Endothelial cell of umbilical vein (primary cell): ENCODE measurements at regions not wholly inside any gene's neighbourhood (a gene's known extent, or its start where the extent isn't known, plus 50 kb on each side); places are given as distances from the start of the nearest gene placed in this dataset.

Experiments used
- BruUV-seq: library from RNA; stranded (reverse); fragments of 400-500 nt; replicated peaks from 2 replicates; lab custom pipeline; 2021; lab: Mats Ljungman, UMichigan
- CTCF ChIA-PET: fragments of 300-600, 350-600 bp; sonication (Branson Sonifier 250); formaldehyde crosslinking; loops from one replicate; lab custom pipeline; 2021; ENCODE audit warnings: antibody characterized with exemption, inconsistent platforms; lab: Charles Lee
- POLR2A ChIA-PET: fragments of 300-600, 350-600 bp; sonication (Branson Sonifier 250); formaldehyde crosslinking; loops from one replicate; lab custom pipeline; 2021; ENCODE audit warnings: antibody characterized with exemption, inconsistent platforms; lab: Charles Lee
- DNase-seq: peaks from one replicate; pipeline ENCODE4 v3.0.0-alpha.2; 2011; ENCODE audit warnings: low read depth, low spot score
- FAIRE-seq: peaks from 2 replicates; lab custom pipeline; 2011; peaks lifted over from hg19 to GRCh38; lab: Jason Lieb, UNC
- H2AFZ ChIP-seq: 2 replicates; pipeline ENCODE4 v1.6.0; 2012; ENCODE audit warnings: low read depth, low read length, control low read depth, inconsistent platforms
- H3K27ac ChIP-seq: 2 replicates; pipeline ENCODE4 v1.5.1; 2011; ENCODE audit warnings: low read depth, mild to moderate bottlenecking, control low read depth, low read length, moderate library complexity; ENCODE audit not compliant: insufficient read depth
- H3K27me3 ChIP-seq, 2 experiments: 2 replicates each; pipeline versions ENCODE4 v1.6.0 to v1.6.1; 2011; ENCODE audit warnings: low read length in 2 of 2, mixed read lengths in 1 of 2; ENCODE audit not compliant: control insufficient read depth in 2 of 2, insufficient read depth in 2 of 2
- H3K36me3 ChIP-seq, 2 experiments: 2 replicates in 1 of 2; 3 replicates in 1 of 2; pipeline ENCODE4 v1.5.1; 2011; ENCODE audit warnings: low read length in 2 of 2, mild to moderate bottlenecking in 1 of 2, moderate library complexity in 1 of 2; ENCODE audit not compliant: control insufficient read depth in 2 of 2, insufficient read depth in 2 of 2; ENCODE audit errors: extremely low read depth in 1 of 2
- H3K4me1 ChIP-seq: 3 replicates; pipeline ENCODE4 v1.5.1; 2011; ENCODE audit warnings: mild to moderate bottlenecking, low read length; ENCODE audit not compliant: control insufficient read depth, insufficient read depth; ENCODE audit errors: extremely low read depth
- H3K4me2 ChIP-seq: 2 replicates; pipeline ENCODE4 v1.6.1; 2011; ENCODE audit warnings: low read length, control low read depth, mixed read lengths; ENCODE audit not compliant: insufficient read depth
- H3K4me3 ChIP-seq, 3 experiments: fragments of 200-600 bp in 1 of 3; sonication (generic), shearing (Covaris generic) in 1 of 3; replicated peaks in 1 of 3; 2 replicates each; pipeline ENCODE4 v1.5.1; 2011 to 2016; ENCODE audit warnings: control low read depth in 3 of 3, low read length in 3 of 3, mild to moderate bottlenecking in 2 of 3, inconsistent platforms in 1 of 3, low read depth in 1 of 3, moderate library complexity in 1 of 3; ENCODE audit not compliant: insufficient read depth in 1 of 3
- H3K79me2 ChIP-seq: 2 replicates; pipeline ENCODE4 v1.6.0; 2012; ENCODE audit warnings: low read length, inconsistent platforms; ENCODE audit not compliant: control insufficient read depth, insufficient read depth
- H3K9ac ChIP-seq: replicated peaks from 2 replicates; pipeline ENCODE3; 2011; ENCODE audit warnings: low read length, control low read depth; ENCODE audit not compliant: insufficient read depth; ENCODE audit errors: extremely low read depth
- H3K9me1 ChIP-seq: replicated peaks from 3 replicates; pipeline ENCODE4 v1.6.0; 2011; ENCODE audit warnings: mild to moderate bottlenecking, low read length; ENCODE audit not compliant: control insufficient read depth, insufficient read depth; ENCODE audit errors: extremely low read depth
- H3K9me3 ChIP-seq: replicated peaks from 2 replicates; pipeline ENCODE4 v1.5.1; 2012; ENCODE audit warnings: low read length, inconsistent platforms; ENCODE audit not compliant: control insufficient read depth, insufficient read depth
- H4K20me1 ChIP-seq: replicated peaks from 2 replicates; pipeline ENCODE3; 2011; ENCODE audit warnings: mild to moderate bottlenecking, low read length; ENCODE audit not compliant: control insufficient read depth, insufficient read depth; ENCODE audit errors: extremely low read depth
- EZH2 ChIP-seq: IDR thresholded peaks from 2 replicates; pipeline ENCODE4 v1.6.1; 2012; ENCODE audit warnings: borderline replicate concordance, low read depth, mild to moderate bottlenecking, moderate library complexity, low read length, inconsistent platforms; ENCODE audit not compliant: severe bottlenecking
- FOS ChIP-seq: IDR thresholded peaks from 2 replicates; pipeline ENCODE4 v1.6.1; 2011; ENCODE audit warnings: mild to moderate bottlenecking, low read length, moderate library complexity, borderline replicate concordance; ENCODE audit not compliant: insufficient read depth
- GATA2 ChIP-seq: IDR thresholded peaks from 2 replicates; pipeline ENCODE4 v1.7.0; 2011; ENCODE audit warnings: low read depth, mild to moderate bottlenecking, moderate library complexity, mixed read lengths, low read length; ENCODE audit not compliant: insufficient read length, insufficient read depth
- JUN ChIP-seq: IDR thresholded peaks from 2 replicates; pipeline ENCODE4 v1.6.1; 2011; ENCODE audit warnings: borderline replicate concordance, low read depth; ENCODE audit not compliant: insufficient read length, insufficient read depth
- MYC ChIP-seq: IDR thresholded peaks from one replicate; pipeline ENCODE4 v1.6.1; 2011; ENCODE audit warnings: mild to moderate bottlenecking, low read depth, low read length
- POLR2A ChIP-seq: IDR thresholded peaks from 2 replicates; pipeline ENCODE4 v1.6.1; 2012; ENCODE audit warnings: low read depth, mild to moderate bottlenecking, control low read depth, low read length
- POLR2AphosphoS5 ChIP-seq: IDR thresholded peaks from 2 replicates; pipeline ENCODE4 v1.6.1; 2012; ENCODE audit warnings: low read depth, mild to moderate bottlenecking, control low read depth, low read length, moderate library complexity; ENCODE audit not compliant: insufficient read depth
- dilution Hi-C: fragments of 300-500 bp; cut with MboI; formaldehyde crosslinking; loops from one replicate; pipeline ENCODE4 v1.15.0; 2019; ENCODE audit warnings: low sequenced_read_pairs; ENCODE audit not compliant: extremely low pct_ligation_motif_present
- intact Hi-C: fragments of 100-400 bp; cut with micrococcal nuclease; formaldehyde crosslinking; loops from one replicate; pipeline ENCODE4 v1.10.0; 2022
- TF ChIP-seq, protein P1 (sequence below), 2 donors: IDR thresholded peaks; 1 replicate in 1 of 2; 2 replicates in 1 of 2; pipeline ENCODE4 v1.5.1; 2011; ENCODE audit warnings: low read length in 2 of 2, mild to moderate bottlenecking in 2 of 2, moderate library complexity in 2 of 2, control low read depth in 1 of 2, inconsistent platforms in 1 of 2, low read depth in 1 of 2; ENCODE audit not compliant: insufficient read depth in 1 of 2; ENCODE audit errors: extremely low read depth in 1 of 2
- TF ChIP-seq, protein P2 (sequence below): IDR thresholded peaks from 2 replicates; pipeline ENCODE4 v1.6.1; 2011; ENCODE audit not compliant: insufficient read depth, insufficient read length

DNA sequence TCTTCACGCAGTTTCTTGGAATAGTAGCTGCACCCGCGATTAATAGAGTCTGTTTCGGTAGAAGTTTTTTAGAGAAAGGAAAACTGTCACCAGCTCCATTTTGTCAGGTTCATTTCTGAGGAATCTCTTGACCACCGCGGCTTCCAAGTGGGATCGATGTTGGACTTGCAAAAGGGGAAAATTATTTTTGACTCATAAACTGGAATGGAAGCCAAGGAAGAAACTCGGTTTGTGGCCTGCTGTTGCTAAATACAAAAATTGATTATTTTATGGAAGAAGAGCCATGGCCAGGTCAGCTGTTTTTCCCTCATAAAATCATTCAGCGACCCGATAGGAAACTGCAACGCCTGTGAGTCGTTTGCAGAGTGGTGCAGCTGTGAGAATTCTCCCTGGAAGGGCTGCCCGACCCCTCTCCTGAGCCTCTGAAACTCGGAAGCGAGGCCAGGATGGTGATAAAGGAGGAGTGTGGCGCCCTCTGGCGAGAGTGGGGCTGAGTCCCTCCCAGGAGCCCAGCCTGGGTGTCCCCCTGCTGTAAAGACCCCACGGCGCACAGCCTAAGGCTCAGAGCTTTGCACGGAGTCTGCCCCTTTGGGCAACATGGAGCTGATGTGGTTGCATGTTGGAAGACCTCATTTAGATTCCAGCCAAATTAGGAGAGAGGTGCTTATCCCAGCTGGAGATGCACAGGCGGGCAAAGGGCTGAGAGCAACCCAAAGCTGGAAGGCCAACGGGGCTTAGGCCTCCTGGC is 83.6 kb upstream of the SLC25A33 start:
- DNase-seq, result peak; percentile 79
- TF ChIP-seq MYC (no peak), EZH2 (no peak), POLR2A (no peak)
- TF ChIP-seq, protein P1, sequence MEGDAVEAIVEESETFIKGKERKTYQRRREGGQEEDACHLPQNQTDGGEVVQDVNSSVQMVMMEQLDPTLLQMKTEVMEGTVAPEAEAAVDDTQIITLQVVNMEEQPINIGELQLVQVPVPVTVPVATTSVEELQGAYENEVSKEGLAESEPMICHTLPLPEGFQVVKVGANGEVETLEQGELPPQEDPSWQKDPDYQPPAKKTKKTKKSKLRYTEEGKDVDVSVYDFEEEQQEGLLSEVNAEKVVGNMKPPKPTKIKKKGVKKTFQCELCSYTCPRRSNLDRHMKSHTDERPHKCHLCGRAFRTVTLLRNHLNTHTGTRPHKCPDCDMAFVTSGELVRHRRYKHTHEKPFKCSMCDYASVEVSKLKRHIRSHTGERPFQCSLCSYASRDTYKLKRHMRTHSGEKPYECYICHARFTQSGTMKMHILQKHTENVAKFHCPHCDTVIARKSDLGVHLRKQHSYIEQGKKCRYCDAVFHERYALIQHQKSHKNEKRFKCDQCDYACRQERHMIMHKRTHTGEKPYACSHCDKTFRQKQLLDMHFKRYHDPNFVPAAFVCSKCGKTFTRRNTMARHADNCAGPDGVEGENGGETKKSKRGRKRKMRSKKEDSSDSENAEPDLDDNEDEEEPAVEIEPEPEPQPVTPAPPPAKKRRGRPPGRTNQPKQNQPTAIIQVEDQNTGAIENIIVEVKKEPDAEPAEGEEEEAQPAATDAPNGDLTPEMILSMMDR (IDR thresholded peaks at IDR 0.05; ENCODE audit: extremely low read depth in 1 of 2, insufficient read depth in 1 of 2, low read depth in 1 of 2, low read length in 2 of 2), result peak; percentile 85 to 91
- Histone ChIP-seq H3K36me3 (no peaks in the 10 kb centered on the region), H3K9me1 (no peaks in the 10 kb centered on the region), H4K20me1 (no peaks in the 10 kb centered on the region), H3K9me3 (no peaks in the 10 kb centered on the region), H3K4me3 (no peak overlapping the region), H3K79me2 (no peaks in the 10 kb centered on the region), H2AFZ (no peak overlapping the region), H3K4me1 (no peaks in the 10 kb centered on the region), H3K4me2 (no peak overlapping the region), H3K9ac (no peak overlapping the region), H3K27ac (no peak overlapping the region), H3K27me3 (peaks cover 0 to 4% of the 10 kb centered on the region in 2 experiments)
- no TSS peak for BruUV-seq
- ChIA-PET CTCF (interaction anchor here (0.6 to 7.3 kb wide), 42 partner anchors 10 to 345 kb away, joined by 3 to 157 read pairs (median 6); partner anchors contain the start of gene SPSB1), POLR2A (no interaction called here)
- intact Hi-C loops (loop anchor here (1.0 to 2.0 kb wide), 6 partner anchors 36 to 188 kb away; no protein-coding TSS in a partner anchor), dilution Hi-C loops (no loop called here)
- FAIRE-seq, result peak; percentile 80

DNA sequence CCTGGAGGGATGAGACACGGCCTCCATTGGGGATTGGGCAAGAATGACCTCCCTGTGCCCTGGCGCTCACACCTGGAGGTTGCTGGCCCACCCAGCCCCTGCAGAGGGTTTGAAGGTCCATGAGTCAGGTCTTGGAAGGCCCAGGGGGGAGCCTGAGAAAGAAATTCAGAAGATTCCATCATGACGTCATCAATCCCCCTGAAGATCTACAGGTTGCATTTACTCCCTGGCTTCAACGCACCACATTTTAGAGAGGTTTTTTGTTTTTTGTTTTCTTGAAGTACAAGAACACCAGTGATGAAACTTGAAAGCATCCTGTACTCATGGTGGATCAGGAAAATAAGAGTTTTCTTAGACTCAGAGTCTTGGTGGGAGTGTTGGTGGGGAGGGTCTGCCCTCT is 82.4 kb upstream of the SLC25A33 start:
- no peak overlapping the region for H3K4me2 ChIP-seq
- no peak for DNase-seq
- dilution Hi-C loops, result no loop called here
- no TSS peak for BruUV-seq
- intact Hi-C loops, result loop anchor here (1.0 kb wide), 1 partner anchor 34 kb away; no protein-coding TSS in a partner anchor
- no peaks in the 10 kb centered on the region for H3K9me1 ChIP-seq
- no peaks in the 10 kb centered on the region for H3K4me1 ChIP-seq
- H3K27ac ChIP-seq, result no peak overlapping the region
- no peaks in the 10 kb centered on the region for H4K20me1 ChIP-seq
- no peak overlapping the region for H3K9ac ChIP-seq
- no peaks in the 10 kb centered on the region for H3K79me2 ChIP-seq
- H2AFZ ChIP-seq, result no peak overlapping the region
- no peaks in the 10 kb centered on the region for H3K9me3 ChIP-seq
- no peak for TF ChIP-seq POLR2AphosphoS5
- TF ChIP-seq, protein P2, sequence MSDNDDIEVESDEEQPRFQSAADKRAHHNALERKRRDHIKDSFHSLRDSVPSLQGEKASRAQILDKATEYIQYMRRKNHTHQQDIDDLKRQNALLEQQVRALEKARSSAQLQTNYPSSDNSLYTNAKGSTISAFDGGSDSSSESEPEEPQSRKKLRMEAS, result no peak
- TF ChIP-seq MYC, result no peak
- no peak for TF ChIP-seq JUN
- TF ChIP-seq GATA2, result no peak
- TF ChIP-seq POLR2A, result no peak
- TF ChIP-seq EZH2, result no peak
- TF ChIP-seq FOS, result no peak
- TF ChIP-seq, protein P1 (IDR thresholded peaks at IDR 0.05; ENCODE audit: extremely low read depth in 1 of 2, insufficient read depth in 1 of 2, low read depth in 1 of 2, low read length in 2 of 2), result no peak
- POLR2A ChIA-PET, result no interaction called here
- H3K27me3 ChIP-seq, result peaks cover 0 to 4% of the 10 kb centered on the region in 2 experiments
- CTCF ChIA-PET, result interaction anchor here (1.1 to 7.3 kb wide), 8 partner anchors 18 to 190 kb away, joined by 3 to 157 read pairs (median 15); partner anchors contain the start of gene SPSB1
- H3K4me3 ChIP-seq, result no peak overlapping the region
- FAIRE-seq, result no peak
- H3K36me3 ChIP-seq, result no peaks in the 10 kb centered on the region
